ENCODE measurements at regions not wholly inside any gene's neighbourhood (a gene's known extent, or its start where the extent isn't known, plus 50 kb on each side); places are given as distances from the start of the nearest gene placed in this dataset.

DNA sequence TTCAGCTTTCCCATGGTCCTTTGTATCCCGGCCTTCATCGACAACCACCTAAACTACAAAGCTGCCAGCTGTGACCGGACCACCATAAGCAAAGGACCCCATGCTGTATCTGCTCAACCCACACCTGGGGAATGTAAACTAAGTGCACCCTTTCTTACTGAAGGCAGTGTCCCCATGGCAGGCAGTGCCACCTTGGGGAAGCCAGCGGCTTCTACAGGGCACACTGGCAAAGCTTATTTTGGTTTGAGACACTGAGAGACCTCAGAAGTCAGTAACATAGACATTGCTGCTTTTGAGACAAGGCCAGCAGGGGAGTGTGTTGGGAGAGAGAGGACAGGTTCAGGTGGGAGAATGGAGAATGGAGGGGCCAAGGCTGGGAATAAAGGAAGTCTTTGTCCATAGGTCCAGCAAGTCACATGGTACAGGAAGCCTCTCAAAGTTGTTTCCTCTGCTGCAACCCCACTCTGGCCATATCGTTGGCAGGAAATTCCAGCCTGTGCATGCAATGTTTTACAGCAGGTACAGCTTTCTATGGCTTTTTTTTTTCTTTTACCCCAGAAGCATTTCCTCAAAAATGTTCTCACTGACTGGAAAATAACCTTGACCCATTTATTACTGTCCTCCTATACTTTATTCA lies 85.9 kb upstream of the NPVF start:
- DNase-seq (ENCODE audit: insufficient read length, low spot score) (no peak), FAIRE-seq (no peak)

- DNase-seq (ENCODE audit: insufficient read length, low spot score) (no peak), FAIRE-seq (no peak)
Measured at GRCh38 chr7:25314731-25315267, 86.5 kb upstream of the NPVF start.

GRCh38 chr7:25316366-25316765 lies 88.1 kb upstream of the NPVF start:
- no peak for DNase-seq (ENCODE audit: insufficient read length, low spot score)
- FAIRE-seq: peak; percentile 67

DNA sequence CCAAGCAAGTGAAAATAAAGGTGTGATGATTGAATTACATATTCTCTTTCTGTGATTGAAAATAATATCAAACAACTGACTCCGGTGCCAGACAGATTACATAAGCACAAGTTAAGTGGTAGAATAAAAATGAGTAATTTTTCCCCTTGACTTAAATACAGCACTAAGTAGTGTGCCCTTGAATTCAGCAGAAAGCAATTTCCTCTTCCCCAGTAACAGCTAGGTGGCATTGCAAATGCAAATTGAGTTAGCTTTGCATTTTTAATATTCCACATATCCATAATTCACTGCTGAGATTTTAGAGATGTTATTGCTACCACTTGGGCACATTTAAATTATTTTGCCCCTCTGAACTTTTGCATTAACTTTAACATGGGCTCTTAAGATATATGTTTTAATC lies 89.8 kb upstream of the NPVF start:
- DNase-seq (ENCODE audit: insufficient read length, low spot score): no peak
- FAIRE-seq: no peak

DNA sequence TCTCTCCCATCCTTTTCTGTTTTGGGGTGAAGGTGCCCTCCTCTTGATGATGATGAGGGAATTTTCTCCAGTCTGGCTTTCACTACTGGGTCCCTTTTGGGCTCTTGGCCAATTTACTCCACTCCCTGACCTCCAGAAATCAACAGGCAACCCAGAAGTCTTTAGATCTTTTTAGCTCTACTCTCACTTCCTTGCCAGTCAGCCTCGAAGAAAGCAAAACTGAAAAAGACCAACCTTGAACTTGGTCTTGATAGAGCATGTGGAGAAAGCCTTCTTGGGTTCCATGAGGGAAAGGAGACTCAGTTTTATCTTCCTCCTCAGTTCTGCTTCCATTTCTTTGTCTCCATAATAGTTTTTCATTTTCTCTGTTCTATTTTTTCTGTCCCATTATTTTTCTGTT lies 91.4 kb upstream of the NPVF start:
- FAIRE-seq: no peak
- DNase-seq (ENCODE audit: insufficient read length, low spot score): no peak

- no peak for FAIRE-seq
Measured at GRCh38 chr7:25320791-25321190, 92.5 kb upstream of the NPVF start.

DNA sequence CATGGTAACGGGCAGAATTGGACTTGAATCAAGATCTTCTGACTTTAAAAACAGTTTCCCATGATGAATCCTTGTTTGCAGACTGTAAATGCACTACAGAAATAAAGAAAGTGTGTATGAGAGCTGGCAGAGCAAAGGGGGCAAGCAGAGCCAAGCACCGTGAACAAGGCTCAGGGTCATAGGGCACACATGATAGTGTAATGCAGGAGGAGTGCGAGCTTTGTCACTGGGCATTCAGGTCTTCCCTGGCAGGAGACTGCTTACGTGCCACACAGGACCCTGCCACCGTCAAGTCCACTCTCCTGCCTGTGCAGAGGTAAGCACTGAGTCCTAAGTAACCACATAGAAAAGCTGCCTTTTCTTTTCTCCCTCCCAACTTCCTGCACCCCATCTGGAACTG lies 93.1 kb upstream of the NPVF start:
- DNase-seq (ENCODE audit: insufficient read length, low spot score): no peak
- no peak for FAIRE-seq

More at GRCh38 chr7:25320791-25321190, 92.5 kb upstream of the NPVF start:
- no peak for DNase-seq (ENCODE audit: insufficient read length, low spot score)

GRCh38 chr7:25322473-25322872 lies 94.2 kb upstream of the NPVF start:
- FAIRE-seq (no peak), DNase-seq (ENCODE audit: insufficient read length, low spot score) (no peak)

GRCh38 chr7:25325186-25325757 lies 97.0 kb upstream of the NPVF start:
- FAIRE-seq (no peak), DNase-seq (ENCODE audit: insufficient read length, low spot score) (no peak)

GRCh38 chr7:25326501-25327156 lies 98.3 kb upstream of the NPVF start:
- FAIRE-seq: no peak

DNA sequence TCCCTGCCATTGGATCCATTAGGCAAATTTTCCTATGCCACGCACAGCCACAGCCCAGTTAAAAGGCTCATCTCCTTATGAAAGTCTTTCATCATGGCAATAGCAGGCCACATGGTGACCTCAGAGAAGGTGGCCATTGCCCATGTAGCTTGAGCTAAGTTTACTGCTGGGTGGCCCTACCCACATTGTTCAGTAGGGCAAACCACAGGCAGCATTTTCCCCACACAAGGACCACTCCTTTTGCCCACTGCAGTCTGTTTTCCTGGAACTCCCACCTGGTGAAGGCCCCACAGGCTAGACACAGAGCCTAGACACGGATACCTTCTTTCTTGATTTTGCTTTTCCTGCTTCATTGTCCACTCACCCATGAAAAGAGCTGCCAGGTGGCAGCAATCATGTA lies 101.5 kb upstream of the NPVF start:
- no peak for DNase-seq (ENCODE audit: insufficient read length, low spot score)
- FAIRE-seq: no peak

More at GRCh38 chr7:25326501-25327156, 98.3 kb upstream of the NPVF start:
- no peak for DNase-seq (ENCODE audit: insufficient read length, low spot score)

GRCh38 chr7:25333296-25333928 lies 105.1 kb upstream of the NPVF start:
- no peak for FAIRE-seq

GRCh38 chr7:25347360-25348066 lies 119.2 kb upstream of the NPVF start:
- no peak for FAIRE-seq
- no peak for DNase-seq (ENCODE audit: insufficient read length, low spot score)

More at GRCh38 chr7:25333296-25333928, 105.1 kb upstream of the NPVF start:
- DNase-seq (ENCODE audit: insufficient read length, low spot score): no peak

GRCh38 chr7:25348104-25348503 lies 119.8 kb upstream of the NPVF start:
- DNase-seq (ENCODE audit: insufficient read length, low spot score) (no peak), FAIRE-seq (no peak)

GRCh38 chr7:25349283-25350017 lies 121.2 kb upstream of the NPVF start:
- no peak for DNase-seq (ENCODE audit: insufficient read length, low spot score)
- FAIRE-seq: no peak

GRCh38 chr7:25350041-25350440 lies 121.8 kb upstream of the NPVF start:
- no peak for FAIRE-seq

DNA sequence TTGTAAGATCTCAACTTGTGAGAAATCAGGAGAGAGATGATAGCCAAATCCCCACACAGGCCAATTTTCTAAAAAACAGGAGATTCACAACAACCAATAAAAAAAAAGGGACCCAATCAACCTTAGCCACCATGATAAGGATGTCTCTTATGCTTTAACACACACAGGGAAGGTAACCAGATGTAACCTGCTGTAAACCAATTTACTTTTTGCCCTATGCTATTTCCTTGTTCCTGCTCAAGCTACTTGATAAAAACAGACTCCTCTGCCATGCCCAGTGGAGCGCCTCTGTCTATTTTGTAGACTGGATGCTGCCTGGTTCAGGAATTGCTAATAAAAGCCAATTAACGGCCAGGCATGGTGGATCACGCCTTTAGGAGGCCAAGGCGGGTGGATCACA lies 123.5 kb upstream of the NPVF start:
- FAIRE-seq: no peak
- no peak for DNase-seq (ENCODE audit: insufficient read length, low spot score)

More at GRCh38 chr7:25350041-25350440, 121.8 kb upstream of the NPVF start:
- DNase-seq (ENCODE audit: insufficient read length, low spot score): no peak

- FAIRE-seq (no peak), DNase-seq (ENCODE audit: insufficient read length, low spot score) (no peak)
Measured at GRCh38 chr7:25353196-25353595, 124.9 kb upstream of the NPVF start.

GRCh38 chr7:25353732-25354131 lies 125.4 kb upstream of the NPVF start:
- FAIRE-seq: no peak

GRCh38 chr7:25356534-25357151 lies 128.4 kb upstream of the NPVF start:
- FAIRE-seq: no peak
- DNase-seq (ENCODE audit: insufficient read length, low spot score): no peak

More at GRCh38 chr7:25353732-25354131, 125.4 kb upstream of the NPVF start:
- DNase-seq (ENCODE audit: insufficient read length, low spot score): no peak

All from HTR-8/SVneo (cell line).